ENCODE measurements at regions not wholly inside any gene's neighbourhood (a gene's known extent, or its start where the extent isn't known, plus 50 kb on each side); places are given as distances from the start of the nearest gene placed in this dataset.

- TF ChIP-seq CTCF (IDR thresholded peaks at IDR 0.05; ENCODE audit: poor library complexity, severe bottlenecking) (no peak), EP300 (conservative IDR thresholded peaks at IDR 0.05; ENCODE audit: poor library complexity, severe bottlenecking) (no peak), REST (IDR thresholded peaks at IDR 0.05; ENCODE audit: borderline replicate concordance) (no peak), RAD21 (conservative IDR thresholded peaks at IDR 0.05) (no peak), EZH2 (IDR thresholded peaks at IDR 0.05; ENCODE audit: borderline replicate concordance, insufficient read depth, low read length, poor library complexity, severe bottlenecking) (no peak), MXI1 (conservative IDR thresholded peaks at IDR 0.05; ENCODE audit: poor library complexity, severe bottlenecking) (no peak)
Observed at GRCh38 chr6:119476554-119476953, 127.0 kb upstream of the MAN1A1 start.

All from neural cell (in vitro differentiated cells).